GM12878 (cell line): ENCODE measurements at regions not wholly inside any gene's neighbourhood (a gene's known extent, or its start where the extent isn't known, plus 50 kb on each side); places are given as distances from the start of the nearest gene placed in this dataset.
A peak's percentile ranks its signal among the peaks of the same experiment; 100 is the strongest.

Source experiments
- CEBPB ChIP-seq, 2 experiments: fragments of 150-350 bp in 1 of 2; IDR thresholded peaks; 2 replicates each; pipeline ENCODE4 v1.6.1; 2012 to 2014; ENCODE audit warnings: low read depth in 2 of 2, low read length in 2 of 2, borderline replicate concordance in 1 of 2, inconsistent platforms in 1 of 2
- CREB1 ChIP-seq: IDR thresholded peaks from 2 replicates; pipeline ENCODE4 v1.6.1; 2012; ENCODE audit warnings: low read depth, mild to moderate bottlenecking, inconsistent platforms
- FOXM1 ChIP-seq: IDR thresholded peaks from 2 replicates; pipeline ENCODE4 v1.6.1; 2012; ENCODE audit warnings: low read depth, mild to moderate bottlenecking, inconsistent platforms, low read length, moderate library complexity
- GATAD2B ChIP-seq: fragments of 450-650 bp; conservative IDR thresholded peaks from 2 replicates; pipeline ENCODE4 v1.6.1; 2017; ENCODE audit warnings: low read depth, mild to moderate bottlenecking, moderate library complexity
- MTA3 ChIP-seq: IDR thresholded peaks from 2 replicates; pipeline ENCODE4 v1.6.1; 2012; ENCODE audit warnings: low read length, inconsistent platforms, borderline replicate concordance
- PML ChIP-seq: IDR thresholded peaks from 2 replicates; pipeline ENCODE4 v1.6.1; 2012; ENCODE audit warnings: low read length, inconsistent platforms
- POU2F2 ChIP-seq: IDR thresholded peaks from 3 replicates; pipeline ENCODE4 v1.6.1; 2011; ENCODE audit warnings: low read depth, mild to moderate bottlenecking, low read length, borderline replicate concordance
- YY1 ChIP-seq: IDR thresholded peaks from 2 replicates; pipeline ENCODE4 v1.6.1; 2011; ENCODE audit warnings: low read depth, mild to moderate bottlenecking, low read length
- ZNF384 ChIP-seq: IDR thresholded peaks from 2 replicates; pipeline ENCODE4 v1.6.1; 2012; ENCODE audit warnings: low read depth, mild to moderate bottlenecking, low read length, improper control_type of control experiment, borderline replicate concordance
- TF ChIP-seq, protein P1 (sequence below): fragments of 450-650 bp; IDR thresholded peaks from 2 replicates; pipeline ENCODE4 v1.6.1; 2017; ENCODE audit warnings: mild to moderate bottlenecking, low read depth, inconsistent platforms; ENCODE audit not compliant: poor library complexity, severe bottlenecking
- TF ChIP-seq, protein P2 (sequence below): fragments of 450-650 bp; IDR thresholded peaks from 2 replicates; pipeline ENCODE4 v1.6.1; 2017; ENCODE audit warnings: mild to moderate bottlenecking, moderate library complexity
- TF ChIP-seq, protein P3 (sequence below): fragments of 450-650 bp; IDR thresholded peaks from 2 replicates; pipeline ENCODE4 v1.6.1; 2017; ENCODE audit warnings: mild to moderate bottlenecking, moderate library complexity
- TF ChIP-seq, protein P4 (sequence below): IDR thresholded peaks from 2 replicates; pipeline ENCODE4 v1.6.1; 2012; ENCODE audit warnings: improper control_type of control experiment, low read depth, low read length; ENCODE audit not compliant: insufficient replicate concordance

DNA sequence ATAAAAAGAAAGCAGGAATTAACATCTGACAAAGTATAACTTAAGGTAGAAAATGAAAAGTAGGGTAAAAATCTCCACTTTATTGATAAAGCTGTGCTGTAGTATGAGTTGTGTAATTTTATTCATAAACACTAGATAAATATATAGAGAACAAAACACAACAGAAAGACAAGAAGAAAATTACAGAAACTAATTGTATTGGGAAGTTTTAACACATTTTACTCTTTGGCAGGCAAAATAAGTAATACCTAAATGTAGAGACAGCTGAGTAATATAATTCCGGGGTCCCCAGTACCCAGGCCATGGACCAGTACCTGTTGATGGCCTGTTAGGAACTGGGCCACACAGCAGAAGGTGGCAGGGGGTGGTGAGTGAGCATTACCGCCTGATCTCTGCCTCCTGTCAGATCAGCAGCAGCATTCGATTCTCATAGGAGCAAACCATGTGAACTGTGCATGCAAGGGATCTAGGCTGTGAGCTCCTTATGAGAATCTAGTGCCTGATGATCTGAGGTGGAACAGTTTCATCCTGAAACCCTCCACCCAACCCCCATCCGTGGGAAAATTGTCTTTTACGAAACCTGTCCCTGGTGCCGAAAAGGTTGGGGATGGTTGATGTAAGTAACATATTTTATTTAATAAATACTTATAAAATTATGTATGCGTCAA lies 84.4 kb upstream of the ETV6 start (continued):
- TF ChIP-seq, protein P1, sequence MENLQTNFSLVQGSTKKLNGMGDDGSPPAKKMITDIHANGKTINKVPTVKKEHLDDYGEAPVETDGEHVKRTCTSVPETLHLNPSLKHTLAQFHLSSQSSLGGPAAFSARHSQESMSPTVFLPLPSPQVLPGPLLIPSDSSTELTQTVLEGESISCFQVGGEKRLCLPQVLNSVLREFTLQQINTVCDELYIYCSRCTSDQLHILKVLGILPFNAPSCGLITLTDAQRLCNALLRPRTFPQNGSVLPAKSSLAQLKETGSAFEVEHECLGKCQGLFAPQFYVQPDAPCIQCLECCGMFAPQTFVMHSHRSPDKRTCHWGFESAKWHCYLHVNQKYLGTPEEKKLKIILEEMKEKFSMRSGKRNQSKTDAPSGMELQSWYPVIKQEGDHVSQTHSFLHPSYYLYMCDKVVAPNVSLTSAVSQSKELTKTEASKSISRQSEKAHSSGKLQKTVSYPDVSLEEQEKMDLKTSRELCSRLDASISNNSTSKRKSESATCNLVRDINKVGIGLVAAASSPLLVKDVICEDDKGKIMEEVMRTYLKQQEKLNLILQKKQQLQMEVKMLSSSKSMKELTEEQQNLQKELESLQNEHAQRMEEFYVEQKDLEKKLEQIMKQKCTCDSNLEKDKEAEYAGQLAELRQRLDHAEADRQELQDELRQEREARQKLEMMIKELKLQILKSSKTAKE, result peak; percentile 76
- no peak for TF ChIP-seq CREB1
- TF ChIP-seq, protein P2, sequence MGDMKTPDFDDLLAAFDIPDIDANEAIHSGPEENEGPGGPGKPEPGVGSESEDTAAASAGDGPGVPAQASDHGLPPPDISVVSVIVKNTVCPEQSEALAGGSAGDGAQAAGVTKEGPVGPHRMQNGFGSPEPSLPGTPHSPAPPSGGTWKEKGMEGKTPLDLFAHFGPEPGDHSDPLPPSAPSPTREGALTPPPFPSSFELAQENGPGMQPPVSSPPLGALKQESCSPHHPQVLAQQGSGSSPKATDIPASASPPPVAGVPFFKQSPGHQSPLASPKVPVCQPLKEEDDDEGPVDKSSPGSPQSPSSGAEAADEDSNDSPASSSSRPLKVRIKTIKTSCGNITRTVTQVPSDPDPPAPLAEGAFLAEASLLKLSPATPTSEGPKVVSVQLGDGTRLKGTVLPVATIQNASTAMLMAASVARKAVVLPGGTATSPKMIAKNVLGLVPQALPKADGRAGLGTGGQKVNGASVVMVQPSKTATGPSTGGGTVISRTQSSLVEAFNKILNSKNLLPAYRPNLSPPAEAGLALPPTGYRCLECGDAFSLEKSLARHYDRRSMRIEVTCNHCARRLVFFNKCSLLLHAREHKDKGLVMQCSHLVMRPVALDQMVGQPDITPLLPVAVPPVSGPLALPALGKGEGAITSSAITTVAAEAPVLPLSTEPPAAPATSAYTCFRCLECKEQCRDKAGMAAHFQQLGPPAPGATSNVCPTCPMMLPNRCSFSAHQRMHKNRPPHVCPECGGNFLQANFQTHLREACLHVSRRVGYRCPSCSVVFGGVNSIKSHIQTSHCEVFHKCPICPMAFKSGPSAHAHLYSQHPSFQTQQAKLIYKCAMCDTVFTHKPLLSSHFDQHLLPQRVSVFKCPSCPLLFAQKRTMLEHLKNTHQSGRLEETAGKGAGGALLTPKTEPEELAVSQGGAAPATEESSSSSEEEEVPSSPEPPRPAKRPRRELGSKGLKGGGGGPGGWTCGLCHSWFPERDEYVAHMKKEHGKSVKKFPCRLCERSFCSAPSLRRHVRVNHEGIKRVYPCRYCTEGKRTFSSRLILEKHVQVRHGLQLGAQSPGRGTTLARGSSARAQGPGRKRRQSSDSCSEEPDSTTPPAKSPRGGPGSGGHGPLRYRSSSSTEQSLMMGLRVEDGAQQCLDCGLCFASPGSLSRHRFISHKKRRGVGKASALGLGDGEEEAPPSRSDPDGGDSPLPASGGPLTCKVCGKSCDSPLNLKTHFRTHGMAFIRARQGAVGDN, result peak; percentile 98
- TF ChIP-seq PML, result peak; percentile 54; the same call in 1 of the 2 replicates
- TF ChIP-seq POU2F2, result peak; percentile 79; the same call in 2 of the 3 replicates
- TF ChIP-seq CEBPB (IDR thresholded peaks at IDR 0.05; ENCODE audit: borderline replicate concordance in 1 of 2, low read depth in 2 of 2, low read length in 2 of 2), result no peak
- peak; percentile 95 for TF ChIP-seq GATAD2B
- TF ChIP-seq, protein P3, sequence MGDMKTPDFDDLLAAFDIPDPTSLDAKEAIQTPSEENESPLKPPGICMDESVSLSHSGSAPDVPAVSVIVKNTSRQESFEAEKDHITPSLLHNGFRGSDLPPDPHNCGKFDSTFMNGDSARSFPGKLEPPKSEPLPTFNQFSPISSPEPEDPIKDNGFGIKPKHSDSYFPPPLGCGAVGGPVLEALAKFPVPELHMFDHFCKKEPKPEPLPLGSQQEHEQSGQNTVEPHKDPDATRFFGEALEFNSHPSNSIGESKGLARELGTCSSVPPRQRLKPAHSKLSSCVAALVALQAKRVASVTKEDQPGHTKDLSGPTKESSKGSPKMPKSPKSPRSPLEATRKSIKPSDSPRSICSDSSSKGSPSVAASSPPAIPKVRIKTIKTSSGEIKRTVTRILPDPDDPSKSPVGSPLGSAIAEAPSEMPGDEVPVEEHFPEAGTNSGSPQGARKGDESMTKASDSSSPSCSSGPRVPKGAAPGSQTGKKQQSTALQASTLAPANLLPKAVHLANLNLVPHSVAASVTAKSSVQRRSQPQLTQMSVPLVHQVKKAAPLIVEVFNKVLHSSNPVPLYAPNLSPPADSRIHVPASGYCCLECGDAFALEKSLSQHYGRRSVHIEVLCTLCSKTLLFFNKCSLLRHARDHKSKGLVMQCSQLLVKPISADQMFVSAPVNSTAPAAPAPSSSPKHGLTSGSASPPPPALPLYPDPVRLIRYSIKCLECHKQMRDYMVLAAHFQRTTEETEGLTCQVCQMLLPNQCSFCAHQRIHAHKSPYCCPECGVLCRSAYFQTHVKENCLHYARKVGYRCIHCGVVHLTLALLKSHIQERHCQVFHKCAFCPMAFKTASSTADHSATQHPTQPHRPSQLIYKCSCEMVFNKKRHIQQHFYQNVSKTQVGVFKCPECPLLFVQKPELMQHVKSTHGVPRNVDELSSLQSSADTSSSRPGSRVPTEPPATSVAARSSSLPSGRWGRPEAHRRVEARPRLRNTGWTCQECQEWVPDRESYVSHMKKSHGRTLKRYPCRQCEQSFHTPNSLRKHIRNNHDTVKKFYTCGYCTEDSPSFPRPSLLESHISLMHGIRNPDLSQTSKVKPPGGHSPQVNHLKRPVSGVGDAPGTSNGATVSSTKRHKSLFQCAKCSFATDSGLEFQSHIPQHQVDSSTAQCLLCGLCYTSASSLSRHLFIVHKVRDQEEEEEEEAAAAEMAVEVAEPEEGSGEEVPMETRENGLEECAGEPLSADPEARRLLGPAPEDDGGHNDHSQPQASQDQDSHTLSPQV, result peak; percentile 61; the same call in 1 of the 2 replicates
- TF ChIP-seq, protein P4, sequence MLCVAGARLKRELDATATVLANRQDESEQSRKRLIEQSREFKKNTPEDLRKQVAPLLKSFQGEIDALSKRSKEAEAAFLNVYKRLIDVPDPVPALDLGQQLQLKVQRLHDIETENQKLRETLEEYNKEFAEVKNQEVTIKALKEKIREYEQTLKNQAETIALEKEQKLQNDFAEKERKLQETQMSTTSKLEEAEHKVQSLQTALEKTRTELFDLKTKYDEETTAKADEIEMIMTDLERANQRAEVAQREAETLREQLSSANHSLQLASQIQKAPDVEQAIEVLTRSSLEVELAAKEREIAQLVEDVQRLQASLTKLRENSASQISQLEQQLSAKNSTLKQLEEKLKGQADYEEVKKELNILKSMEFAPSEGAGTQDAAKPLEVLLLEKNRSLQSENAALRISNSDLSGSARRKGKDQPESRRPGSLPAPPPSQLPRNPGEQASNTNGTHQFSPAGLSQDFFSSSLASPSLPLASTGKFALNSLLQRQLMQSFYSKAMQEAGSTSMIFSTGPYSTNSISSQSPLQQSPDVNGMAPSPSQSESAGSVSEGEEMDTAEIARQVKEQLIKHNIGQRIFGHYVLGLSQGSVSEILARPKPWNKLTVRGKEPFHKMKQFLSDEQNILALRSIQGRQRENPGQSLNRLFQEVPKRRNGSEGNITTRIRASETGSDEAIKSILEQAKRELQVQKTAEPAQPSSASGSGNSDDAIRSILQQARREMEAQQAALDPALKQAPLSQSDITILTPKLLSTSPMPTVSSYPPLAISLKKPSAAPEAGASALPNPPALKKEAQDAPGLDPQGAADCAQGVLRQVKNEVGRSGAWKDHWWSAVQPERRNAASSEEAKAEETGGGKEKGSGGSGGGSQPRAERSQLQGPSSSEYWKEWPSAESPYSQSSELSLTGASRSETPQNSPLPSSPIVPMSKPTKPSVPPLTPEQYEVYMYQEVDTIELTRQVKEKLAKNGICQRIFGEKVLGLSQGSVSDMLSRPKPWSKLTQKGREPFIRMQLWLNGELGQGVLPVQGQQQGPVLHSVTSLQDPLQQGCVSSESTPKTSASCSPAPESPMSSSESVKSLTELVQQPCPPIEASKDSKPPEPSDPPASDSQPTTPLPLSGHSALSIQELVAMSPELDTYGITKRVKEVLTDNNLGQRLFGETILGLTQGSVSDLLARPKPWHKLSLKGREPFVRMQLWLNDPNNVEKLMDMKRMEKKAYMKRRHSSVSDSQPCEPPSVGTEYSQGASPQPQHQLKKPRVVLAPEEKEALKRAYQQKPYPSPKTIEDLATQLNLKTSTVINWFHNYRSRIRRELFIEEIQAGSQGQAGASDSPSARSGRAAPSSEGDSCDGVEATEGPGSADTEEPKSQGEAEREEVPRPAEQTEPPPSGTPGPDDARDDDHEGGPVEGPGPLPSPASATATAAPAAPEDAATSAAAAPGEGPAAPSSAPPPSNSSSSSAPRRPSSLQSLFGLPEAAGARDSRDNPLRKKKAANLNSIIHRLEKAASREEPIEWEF, result peak; percentile 91
- peak; percentile 39; the same call in 1 of the 2 replicates for TF ChIP-seq YY1
- TF ChIP-seq MTA3, result no peak
- TF ChIP-seq FOXM1, result 0 out of 2 replicates have a peak, but pooled peaks have one; percentile 30
- no peak; the same call in 1 of the 2 replicates for TF ChIP-seq ZNF384
